Right cardiac atrium (tissue), 5 donors: ENCODE measurements at regions not wholly inside any gene's neighbourhood (a gene's known extent, or its start where the extent isn't known, plus 50 kb on each side); places are given as distances from the start of the nearest gene placed in this dataset.
A peak's percentile ranks its signal among the peaks of the same experiment; 100 is the strongest.

ENCODE experiments used
- ATAC-seq, 2 donors: fragments of 200-7000 bp; cut with Tn5 transposase; one replicate each; pipeline versions ENCODE4 v1.8.0 to v1.9.1; 2020; ENCODE audit warnings: moderate library complexity in 2 of 2, mild to moderate bottlenecking in 1 of 2
- DNase-seq, 3 donors: peaks; one replicate each; pipeline ENCODE4 v3.0.0-alpha.2; 2020
- H3K27ac ChIP-seq: one replicate; pipeline ENCODE4 v1.5.1; 2013; ENCODE audit warnings: mild to moderate bottlenecking, low read length, control low read depth, moderate library complexity
- H3K27me3 ChIP-seq: one replicate; pipeline ENCODE4 v1.6.1; 2013; ENCODE audit not compliant: control insufficient read depth, insufficient read depth
- H3K4me1 ChIP-seq: one replicate; pipeline ENCODE4 v1.6.1; 2013; ENCODE audit warnings: low read length; ENCODE audit not compliant: control insufficient read depth, insufficient read depth
- H3K4me3 ChIP-seq: one replicate; pipeline ENCODE4 v1.5.1; 2013; ENCODE audit warnings: low read length, control low read depth
- H3K9me3 ChIP-seq: one replicate; pipeline ENCODE4 v1.6.1; 2013; ENCODE audit warnings: low read length; ENCODE audit not compliant: control insufficient read depth
- WGBS: extraction: QIAGEN DNeasy Blood & Tissue Kit; methylation state at CpG from one replicate; pipeline ENCODE4 v1.1.7; 2013; 5-methylcytosine and 5-hydroxymethylcytosine counted together
- intact Hi-C, 4 donors: fragments of 100-400 bp; cut with DNase I; formaldehyde crosslinking; loops; one replicate each; pipeline versions ENCODE4 v1.11.0 to v1.14.0; 2022 to 2023
- donor health status: healthy with polysubstance abuse.
- donor health status: DM: no; HTN: yes; CAD: no.
- donor health status: DM: no; HTN: no; CAD: no.
- donor health status: DM: no; HTN: yes; CAD: no; lungs with severe emphysema.
- donor health status: DM: yes; HTN: yes; CAD: no.

GRCh38 chr4:122671919-122672490, 51.1 kb upstream of the IL21 start:
- WGBS = 78% methylated on average over 4 of the region's 4 CpGs

GRCh38 chr4:122673252-122673651, 52.4 kb upstream of the IL21 start:
- H3K27me3 ChIP-seq = no peaks in the 10 kb centered on the region
- H3K9me3 ChIP-seq = no peaks in the 10 kb centered on the region
- intact Hi-C loops = no loop called here
- 37% methylated on average over 2 of the region's 2 CpGs for WGBS
- no peak for DNase-seq
- no peaks in the 10 kb centered on the region for H3K4me1 ChIP-seq
- no peak overlapping the region for H3K27ac ChIP-seq
- ATAC-seq = peak in 1 of 2 donors; percentile 37
- H3K4me3 ChIP-seq = no peak overlapping the region

More at GRCh38 chr4:122671919-122672490, 51.1 kb upstream of the IL21 start:
- no peaks in the 10 kb centered on the region for H3K27me3 ChIP-seq
- H3K4me3 ChIP-seq = no peak overlapping the region
- H3K4me1 ChIP-seq = no peaks in the 10 kb centered on the region
- ATAC-seq (no peak), DNase-seq (no peak)
- intact Hi-C loops = no loop called here
- H3K9me3 ChIP-seq = no peaks in the 10 kb centered on the region
- H3K27ac ChIP-seq = no peak overlapping the region

- no peak overlapping the region for H3K4me3 ChIP-seq
- ATAC-seq (no peak), DNase-seq (no peak)
- no peaks in the 10 kb centered on the region for H3K27me3 ChIP-seq
- H3K4me1 ChIP-seq = no peaks in the 10 kb centered on the region
- WGBS = 63% methylated on average over 1 of the region's 1 CpG
- H3K9me3 ChIP-seq = no peaks in the 10 kb centered on the region
- intact Hi-C loops = no loop called here
- no peak overlapping the region for H3K27ac ChIP-seq
Measured at GRCh38 chr4:122674371-122674770, 53.5 kb upstream of the IL21 start.

- H3K27me3 ChIP-seq = no peaks in the 10 kb centered on the region
- intact Hi-C loops = no loop called here
- WGBS = 90% methylated on average over 2 of the region's 2 CpGs
- no peaks in the 10 kb centered on the region for H3K9me3 ChIP-seq
- H3K4me1 ChIP-seq = no peaks in the 10 kb centered on the region
- H3K4me3 ChIP-seq = no peak overlapping the region
- DNase-seq = no peak
- no peak overlapping the region for H3K27ac ChIP-seq
- ATAC-seq = no peak
Measured at GRCh38 chr4:122679317-122679716, 53.2 kb upstream of the BBS12 start.

GRCh38 chr4:122679946-122680345, 52.6 kb upstream of the BBS12 start:
- no peaks in the 10 kb centered on the region for H3K4me1 ChIP-seq
- H3K27me3 ChIP-seq = no peaks in the 10 kb centered on the region
- DNase-seq (no peak), ATAC-seq (no peak)
- WGBS = 97% methylated on average over 2 of the region's 2 CpGs
- intact Hi-C loops = no loop called here
- H3K27ac ChIP-seq = no peak overlapping the region
- no peaks in the 10 kb centered on the region for H3K9me3 ChIP-seq
- H3K4me3 ChIP-seq = no peak overlapping the region

- intact Hi-C loops = no loop called here
- DNase-seq (no peak), ATAC-seq (no peak)
- Histone ChIP-seq H3K4me3 (no peak overlapping the region), H3K4me1 (no peaks in the 10 kb centered on the region), H3K27me3 (no peaks in the 10 kb centered on the region), H3K9me3 (no peaks in the 10 kb centered on the region), H3K27ac (no peak overlapping the region)
- 95% methylated on average over 3 of the region's 3 CpGs for WGBS
Measured at GRCh38 chr4:122681568-122681967, 50.9 kb upstream of the BBS12 start.
